Fibroblast of the aortic adventitia (primary cell): ENCODE measurements at regions not wholly inside any gene's neighbourhood (a gene's known extent, or its start where the extent isn't known, plus 50 kb on each side); places are given as distances from the start of the nearest gene placed in this dataset.

Experiments used
- DNase-seq: peaks from one replicate; pipeline ENCODE4 v3.0.0-alpha.2; 2010; ENCODE audit warnings: low read depth
- H3K4me3 ChIP-seq: 2 replicates; pipeline ENCODE4 v1.5.1; 2011; ENCODE audit warnings: low read depth, mild to moderate bottlenecking, control low read depth, low read length, moderate library complexity
- CTCF ChIP-seq: IDR thresholded peaks from 2 replicates; pipeline ENCODE4 v1.5.1; 2011; ENCODE audit warnings: mild to moderate bottlenecking, low read length, control low read depth, inconsistent platforms; ENCODE audit not compliant: insufficient read depth

GRCh38 chr14:89681086-89682018, 264.3 kb upstream of the FOXN3 start:
- DNase-seq = no peak
- no peak for TF ChIP-seq CTCF
- H3K4me3 ChIP-seq = no peak overlapping the region

GRCh38 chr14:89680156-89680555, 263.1 kb upstream of the FOXN3 start:
- DNase-seq = no peak
- no peak for TF ChIP-seq CTCF
- no peak overlapping the region for H3K4me3 ChIP-seq

- DNase-seq = no peak
- H3K4me3 ChIP-seq = no peak overlapping the region
- TF ChIP-seq CTCF = no peak
Measured at GRCh38 chr14:89678768-89679167, 261.7 kb upstream of the FOXN3 start.

GRCh38 chr14:89675590-89675989, 258.6 kb upstream of the FOXN3 start:
- no peak for DNase-seq
- H3K4me3 ChIP-seq = no peak overlapping the region
- no peak for TF ChIP-seq CTCF

- TF ChIP-seq CTCF = no peak
- DNase-seq = no peak
- H3K4me3 ChIP-seq = no peak overlapping the region
Measured at GRCh38 chr14:89674936-89675335, 257.9 kb upstream of the FOXN3 start.

GRCh38 chr14:89674240-89674639, 257.2 kb upstream of the FOXN3 start:
- no peak overlapping the region for H3K4me3 ChIP-seq
- no peak for TF ChIP-seq CTCF
- DNase-seq = no peak
